Endothelial cell of umbilical vein (primary cell): ENCODE measurements at regions not wholly inside any gene's neighbourhood (a gene's known extent, or its start where the extent isn't known, plus 50 kb on each side); places are given as distances from the start of the nearest gene placed in this dataset.

Source experiments
- BruUV-seq: library from RNA; stranded (reverse); fragments of 400-500 nt; replicated peaks from 2 replicates; lab custom pipeline; 2021; lab: Mats Ljungman, UMichigan
- CTCF ChIA-PET: fragments of 300-600, 350-600 bp; sonication (Branson Sonifier 250); formaldehyde crosslinking; loops from one replicate; lab custom pipeline; 2021; ENCODE audit warnings: antibody characterized with exemption, inconsistent platforms; lab: Charles Lee
- POLR2A ChIA-PET: fragments of 300-600, 350-600 bp; sonication (Branson Sonifier 250); formaldehyde crosslinking; loops from one replicate; lab custom pipeline; 2021; ENCODE audit warnings: antibody characterized with exemption, inconsistent platforms; lab: Charles Lee
- DNase-seq: peaks from one replicate; pipeline ENCODE4 v3.0.0-alpha.2; 2011; ENCODE audit warnings: low read depth, low spot score
- FAIRE-seq: peaks from 2 replicates; lab custom pipeline; 2011; peaks lifted over from hg19 to GRCh38; lab: Jason Lieb, UNC
- H2AFZ ChIP-seq: 2 replicates; pipeline ENCODE4 v1.6.0; 2012; ENCODE audit warnings: low read depth, low read length, control low read depth, inconsistent platforms
- H3K27ac ChIP-seq: 2 replicates; pipeline ENCODE4 v1.5.1; 2011; ENCODE audit warnings: low read depth, mild to moderate bottlenecking, control low read depth, low read length, moderate library complexity; ENCODE audit not compliant: insufficient read depth
- H3K27me3 ChIP-seq, 2 experiments: 2 replicates each; pipeline versions ENCODE4 v1.6.0 to v1.6.1; 2011; ENCODE audit warnings: low read length in 2 of 2, mixed read lengths in 1 of 2; ENCODE audit not compliant: control insufficient read depth in 2 of 2, insufficient read depth in 2 of 2
- H3K36me3 ChIP-seq, 2 experiments: 2 replicates in 1 of 2; 3 replicates in 1 of 2; pipeline ENCODE4 v1.5.1; 2011; ENCODE audit warnings: low read length in 2 of 2, mild to moderate bottlenecking in 1 of 2, moderate library complexity in 1 of 2; ENCODE audit not compliant: control insufficient read depth in 2 of 2, insufficient read depth in 2 of 2; ENCODE audit errors: extremely low read depth in 1 of 2
- H3K4me1 ChIP-seq: 3 replicates; pipeline ENCODE4 v1.5.1; 2011; ENCODE audit warnings: mild to moderate bottlenecking, low read length; ENCODE audit not compliant: control insufficient read depth, insufficient read depth; ENCODE audit errors: extremely low read depth
- H3K4me2 ChIP-seq: 2 replicates; pipeline ENCODE4 v1.6.1; 2011; ENCODE audit warnings: low read length, control low read depth, mixed read lengths; ENCODE audit not compliant: insufficient read depth
- H3K4me3 ChIP-seq, 3 experiments: fragments of 200-600 bp in 1 of 3; sonication (generic), shearing (Covaris generic) in 1 of 3; replicated peaks in 1 of 3; 2 replicates each; pipeline ENCODE4 v1.5.1; 2011 to 2016; ENCODE audit warnings: control low read depth in 3 of 3, low read length in 3 of 3, mild to moderate bottlenecking in 2 of 3, inconsistent platforms in 1 of 3, low read depth in 1 of 3, moderate library complexity in 1 of 3; ENCODE audit not compliant: insufficient read depth in 1 of 3
- H3K79me2 ChIP-seq: 2 replicates; pipeline ENCODE4 v1.6.0; 2012; ENCODE audit warnings: low read length, inconsistent platforms; ENCODE audit not compliant: control insufficient read depth, insufficient read depth
- H3K9ac ChIP-seq: replicated peaks from 2 replicates; pipeline ENCODE3; 2011; ENCODE audit warnings: low read length, control low read depth; ENCODE audit not compliant: insufficient read depth; ENCODE audit errors: extremely low read depth
- H3K9me1 ChIP-seq: replicated peaks from 3 replicates; pipeline ENCODE4 v1.6.0; 2011; ENCODE audit warnings: mild to moderate bottlenecking, low read length; ENCODE audit not compliant: control insufficient read depth, insufficient read depth; ENCODE audit errors: extremely low read depth
- H3K9me3 ChIP-seq: replicated peaks from 2 replicates; pipeline ENCODE4 v1.5.1; 2012; ENCODE audit warnings: low read length, inconsistent platforms; ENCODE audit not compliant: control insufficient read depth, insufficient read depth
- H4K20me1 ChIP-seq: replicated peaks from 2 replicates; pipeline ENCODE3; 2011; ENCODE audit warnings: mild to moderate bottlenecking, low read length; ENCODE audit not compliant: control insufficient read depth, insufficient read depth; ENCODE audit errors: extremely low read depth
- CTCF ChIP-seq, 2 donors: IDR thresholded peaks; 1 replicate in 1 of 2; 2 replicates in 1 of 2; pipeline ENCODE4 v1.5.1; 2011; ENCODE audit warnings: low read length in 2 of 2, mild to moderate bottlenecking in 2 of 2, moderate library complexity in 2 of 2, control low read depth in 1 of 2, inconsistent platforms in 1 of 2, low read depth in 1 of 2; ENCODE audit not compliant: insufficient read depth in 1 of 2; ENCODE audit errors: extremely low read depth in 1 of 2
- EZH2 ChIP-seq: IDR thresholded peaks from 2 replicates; pipeline ENCODE4 v1.6.1; 2012; ENCODE audit warnings: borderline replicate concordance, low read depth, mild to moderate bottlenecking, moderate library complexity, low read length, inconsistent platforms; ENCODE audit not compliant: severe bottlenecking
- JUN ChIP-seq: IDR thresholded peaks from 2 replicates; pipeline ENCODE4 v1.6.1; 2011; ENCODE audit warnings: borderline replicate concordance, low read depth; ENCODE audit not compliant: insufficient read length, insufficient read depth
- dilution Hi-C: fragments of 300-500 bp; cut with MboI; formaldehyde crosslinking; loops from one replicate; pipeline ENCODE4 v1.15.0; 2019; ENCODE audit warnings: low sequenced_read_pairs; ENCODE audit not compliant: extremely low pct_ligation_motif_present
- intact Hi-C: fragments of 100-400 bp; cut with micrococcal nuclease; formaldehyde crosslinking; loops from one replicate; pipeline ENCODE4 v1.10.0; 2022

GRCh38 chr4:187491959-187492358 is 503.6 kb upstream of the ZFP42 start:
- Histone ChIP-seq H3K9me3 (no peaks in the 10 kb centered on the region), H2AFZ (no peak overlapping the region), H3K27ac (no peak overlapping the region), H3K9ac (no peak overlapping the region), H3K4me1 (no peaks in the 10 kb centered on the region), H3K4me3 (no peak overlapping the region), H4K20me1 (no peaks in the 10 kb centered on the region), H3K9me1 (no peaks in the 10 kb centered on the region), H3K79me2 (no peaks in the 10 kb centered on the region), H3K4me2 (no peak overlapping the region), H3K36me3 (no peaks in the 10 kb centered on the region), H3K27me3 (no peaks in the 10 kb centered on the region)
- DNase-seq, result no peak
- no TSS peak for BruUV-seq
- dilution Hi-C loops, result no loop called here
- TF ChIP-seq EZH2 (no peak), CTCF (IDR thresholded peaks at IDR 0.05; ENCODE audit: extremely low read depth in 1 of 2, insufficient read depth in 1 of 2, low read depth in 1 of 2, low read length in 2 of 2) (no peak), JUN (no peak)
- intact Hi-C loops, result no loop called here
- ChIA-PET CTCF (no interaction called here), POLR2A (no interaction called here)
- no peak for FAIRE-seq

GRCh38 chr4:187493661-187494060 is 501.9 kb upstream of the ZFP42 start:
- DNase-seq (no peak), FAIRE-seq (no peak)
- no peak overlapping the region for H3K27ac ChIP-seq
- H3K9ac ChIP-seq, result no peak overlapping the region
- no peak overlapping the region for H3K4me2 ChIP-seq
- BruUV-seq, result no TSS peak
- no peak for TF ChIP-seq CTCF (IDR thresholded peaks at IDR 0.05; ENCODE audit: extremely low read depth in 1 of 2, insufficient read depth in 1 of 2, low read depth in 1 of 2, low read length in 2 of 2)
- no peaks in the 10 kb centered on the region for H3K79me2 ChIP-seq
- H2AFZ ChIP-seq, result no peak overlapping the region
- H3K9me3 ChIP-seq, result no peaks in the 10 kb centered on the region
- H4K20me1 ChIP-seq, result no peaks in the 10 kb centered on the region
- intact Hi-C loops, result no loop called here
- H3K27me3 ChIP-seq, result no peaks in the 10 kb centered on the region
- H3K4me1 ChIP-seq, result no peaks in the 10 kb centered on the region
- H3K36me3 ChIP-seq, result no peaks in the 10 kb centered on the region
- ChIA-PET POLR2A (no interaction called here), CTCF (no interaction called here)
- H3K4me3 ChIP-seq, result no peak overlapping the region
- H3K9me1 ChIP-seq, result no peaks in the 10 kb centered on the region
- dilution Hi-C loops, result no loop called here
